HG03139 (cell line): ENCODE measurements at regions not wholly inside any gene's neighbourhood (a gene's known extent, or its start where the extent isn't known, plus 50 kb on each side); places are given as distances from the start of the nearest gene placed in this dataset.

Experiments
- ATAC-seq: cut with Tn5 transposase; IDR thresholded peaks from one replicate; pipeline ENCODE4 v1.9.1; 2021; ENCODE audit not compliant: unreplicated experiment

DNA sequence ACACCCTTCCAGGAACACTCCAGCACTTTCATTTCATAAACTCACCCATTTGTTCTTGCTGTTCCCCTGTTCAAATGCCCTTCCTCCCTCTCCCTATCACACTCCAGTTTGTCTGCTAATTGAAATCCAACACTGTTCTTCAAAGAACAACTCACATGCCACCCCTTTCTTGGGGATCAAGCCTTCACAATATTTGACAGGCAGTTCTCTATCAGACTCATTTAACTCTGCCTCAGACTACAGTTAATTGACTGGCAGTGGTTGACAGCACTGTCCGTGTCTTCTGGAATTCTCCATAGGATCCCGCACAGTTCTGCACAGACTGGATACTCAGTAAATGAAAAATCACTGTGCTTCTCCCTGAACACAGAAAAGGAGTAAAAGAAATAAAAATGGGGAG is 87.8 kb downstream of the PMP22 start:
- no peak for ATAC-seq

- no peak for ATAC-seq
These were observed 89.8 kb downstream of the PMP22 start for GRCh38 chr17:15175356-15175755.

- ATAC-seq = no peak
These were observed 93.7 kb downstream of the PMP22 start for GRCh38 chr17:15171167-15172047.

GRCh38 chr17:15169676-15170075 is 95.5 kb downstream of the PMP22 start:
- ATAC-seq = no peak

- ATAC-seq = no peak
These were observed 96.7 kb downstream of the PMP22 start for GRCh38 chr17:15168379-15168778.

- ATAC-seq = no peak
These were observed 103.7 kb downstream of the PMP22 start for GRCh38 chr17:15161395-15161794.

DNA sequence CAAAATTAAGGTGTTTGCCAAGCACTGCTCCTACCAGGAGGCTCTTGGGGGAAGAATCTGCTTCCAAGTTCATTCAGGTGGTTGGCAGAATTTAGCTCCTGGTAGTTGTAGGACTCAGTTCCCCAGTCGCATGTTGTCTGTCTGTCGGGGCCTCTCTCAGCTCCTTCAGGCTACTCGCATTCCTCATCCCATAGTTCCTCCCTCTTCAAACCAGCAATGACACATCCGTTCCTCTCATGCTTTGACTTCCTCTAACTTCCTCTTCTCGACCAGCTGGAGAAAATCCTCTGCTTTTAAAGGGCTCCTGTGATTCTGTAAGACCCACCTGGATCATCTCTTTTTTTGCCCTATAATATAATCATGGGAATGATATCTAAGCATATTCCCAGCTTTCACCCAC is 108.1 kb downstream of the PMP22 start:
- ATAC-seq = no peak

DNA sequence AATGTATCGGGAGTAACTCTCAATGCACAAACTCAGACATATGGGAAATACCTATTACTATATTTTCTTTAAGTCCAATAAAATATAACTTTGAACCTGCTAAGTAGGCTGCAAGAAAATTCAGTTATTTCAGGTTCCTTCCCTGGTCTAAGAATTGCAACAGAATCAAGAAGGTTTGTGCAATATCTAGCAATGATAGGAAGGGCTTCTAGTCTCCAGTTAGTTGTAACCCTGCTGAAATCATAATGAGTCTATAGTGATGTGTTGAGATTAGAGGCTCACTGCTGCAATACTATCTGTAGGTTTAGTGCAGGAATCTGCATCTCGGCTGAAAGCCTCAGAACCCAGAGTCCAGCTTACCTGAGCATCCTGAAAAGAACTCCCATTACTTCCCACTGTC is 110.5 kb downstream of the PMP22 start:
- ATAC-seq = no peak

GRCh38 chr17:15145621-15146020 is 119.5 kb downstream of the PMP22 start:
- no peak for ATAC-seq

DNA sequence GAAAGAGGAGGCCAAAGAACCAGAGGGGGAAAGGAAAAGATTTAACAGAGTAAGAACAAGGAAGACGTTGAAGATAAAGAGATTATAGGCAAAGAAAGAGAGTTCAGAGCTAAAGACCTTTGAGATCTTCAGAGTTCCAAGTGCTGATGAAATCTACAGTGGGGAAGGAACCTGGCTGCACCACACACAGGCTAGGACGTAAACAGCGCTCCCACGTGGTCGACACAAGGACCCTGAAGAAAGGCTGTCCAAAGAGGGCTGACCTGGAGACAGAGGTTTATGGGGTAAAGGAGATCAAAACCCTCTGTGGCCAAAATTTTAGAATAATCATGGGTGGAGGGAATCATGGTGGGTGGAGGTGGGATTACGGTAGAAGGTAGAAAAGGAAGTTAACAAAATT is 121.6 kb downstream of the PMP22 start:
- no peak for ATAC-seq

DNA sequence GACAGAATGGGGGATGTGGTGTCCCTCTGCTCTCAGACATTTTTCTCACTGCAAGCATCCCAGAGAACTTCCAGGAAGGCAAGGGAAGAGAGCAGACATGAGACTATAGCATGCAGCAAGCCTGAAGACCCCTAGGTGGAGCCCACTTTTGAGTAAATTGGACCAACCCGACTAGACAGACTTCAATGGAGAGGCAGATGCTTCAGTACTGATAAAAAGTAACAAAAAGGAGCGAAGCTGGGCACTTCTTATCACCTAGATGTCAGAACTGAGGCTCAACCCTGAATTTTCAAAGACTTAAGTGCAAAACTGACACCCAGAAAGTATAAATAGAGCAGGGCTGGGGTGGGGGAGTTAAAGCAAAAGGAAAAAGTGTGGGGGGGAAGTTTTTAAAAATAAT is 130.8 kb downstream of the PMP22 start:
- no peak for ATAC-seq

GRCh38 chr17:15133826-15134225 is 131.3 kb downstream of the PMP22 start:
- no peak for ATAC-seq

DNA sequence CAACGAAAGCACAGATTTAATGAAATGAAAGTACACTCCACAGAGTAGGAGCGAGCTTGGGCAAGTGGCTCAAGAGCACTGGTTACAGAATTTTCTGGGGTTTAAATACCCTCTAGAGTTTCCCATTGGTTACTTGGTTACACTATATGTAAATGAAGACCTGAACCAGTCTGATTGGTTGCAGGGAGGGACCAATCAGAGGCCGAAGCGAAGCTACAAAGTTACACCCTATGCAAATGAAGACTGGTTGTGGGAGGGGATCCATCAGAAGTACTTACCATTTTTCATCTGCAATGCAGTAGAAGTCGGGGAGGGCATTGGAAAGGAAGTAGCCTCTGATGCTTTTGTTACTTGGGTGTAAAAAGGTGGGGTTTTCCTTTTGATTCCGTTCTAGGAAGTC is 132.0 kb downstream of the PMP22 start:
- no peak for ATAC-seq

GRCh38 chr17:15130426-15130825 is 134.7 kb downstream of the PMP22 start:
- no peak for ATAC-seq

GRCh38 chr17:15129986-15130385 is 135.1 kb downstream of the PMP22 start:
- no peak for ATAC-seq

- no peak for ATAC-seq
These were observed 140.4 kb downstream of the PMP22 start for GRCh38 chr17:15124746-15125145.

DNA sequence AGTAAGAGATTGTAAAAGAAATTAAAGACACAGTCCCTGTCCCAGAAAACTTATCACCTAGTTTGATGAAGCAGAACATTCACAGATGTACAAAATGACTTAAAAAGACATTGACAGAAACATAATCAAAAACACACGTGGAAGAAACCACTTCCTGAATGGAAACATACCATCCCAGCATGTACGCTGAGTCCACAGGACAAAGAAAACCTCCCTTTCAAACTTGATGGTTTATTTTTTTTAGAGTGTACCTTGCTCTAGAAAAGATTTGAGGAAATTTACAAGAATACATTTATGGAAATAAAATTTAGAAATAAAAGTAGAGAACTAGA is 140.9 kb downstream of the PMP22 start:
- ATAC-seq = no peak

DNA sequence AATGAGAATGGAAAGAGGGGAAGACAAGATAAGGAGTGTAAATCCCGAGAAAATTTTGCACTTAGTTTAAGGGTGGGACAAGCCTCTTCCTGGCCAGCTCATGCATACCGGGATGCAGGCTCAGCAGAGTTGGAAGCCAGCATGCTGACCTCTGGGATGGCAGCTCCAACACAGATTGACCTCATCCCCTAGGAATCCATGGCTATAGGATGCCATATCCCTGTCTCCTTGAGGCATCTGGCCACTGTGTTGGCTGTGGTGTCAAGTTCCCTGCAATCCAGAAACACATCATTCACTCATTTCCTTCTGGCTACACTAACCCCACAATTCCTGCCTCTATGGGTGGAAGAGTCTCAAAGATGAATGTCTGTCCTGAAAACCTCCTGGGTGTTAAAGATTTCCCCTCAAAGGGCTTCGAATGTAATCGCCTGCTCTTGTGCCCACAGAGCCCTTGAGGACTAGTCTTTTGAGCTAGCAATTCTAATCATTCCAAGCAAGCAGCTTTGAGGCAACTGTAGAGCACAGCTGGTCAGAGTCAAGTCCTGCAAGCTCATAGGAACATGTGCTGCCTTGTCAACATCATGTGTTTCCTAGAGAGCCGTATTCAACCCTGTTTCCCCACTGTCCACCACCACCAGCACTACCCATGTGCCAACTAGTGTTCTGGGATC is 141.4 kb downstream of the PMP22 start:
- ATAC-seq = no peak

- ATAC-seq = no peak
These were observed 142.3 kb downstream of the PMP22 start for GRCh38 chr17:15122857-15123256.

DNA sequence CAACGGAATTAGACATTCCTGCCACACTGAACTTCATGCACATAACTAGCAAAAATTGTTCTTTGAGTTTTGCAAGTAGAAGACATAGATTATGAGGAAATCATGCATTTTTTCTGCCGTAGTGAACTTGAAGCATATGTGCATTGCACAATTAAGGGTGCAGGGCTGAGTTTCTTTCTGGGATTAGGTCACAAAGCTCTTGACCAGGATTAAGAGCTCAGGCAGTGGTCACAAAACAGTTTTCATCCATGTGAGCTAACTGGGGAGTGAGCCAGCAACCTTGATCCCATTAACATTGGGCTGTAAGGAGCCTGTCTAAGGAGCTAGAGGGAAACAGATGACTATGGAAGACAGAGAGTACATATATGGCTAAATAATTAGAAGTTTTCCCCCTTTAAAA is 143.7 kb downstream of the PMP22 start:
- no peak for ATAC-seq

DNA sequence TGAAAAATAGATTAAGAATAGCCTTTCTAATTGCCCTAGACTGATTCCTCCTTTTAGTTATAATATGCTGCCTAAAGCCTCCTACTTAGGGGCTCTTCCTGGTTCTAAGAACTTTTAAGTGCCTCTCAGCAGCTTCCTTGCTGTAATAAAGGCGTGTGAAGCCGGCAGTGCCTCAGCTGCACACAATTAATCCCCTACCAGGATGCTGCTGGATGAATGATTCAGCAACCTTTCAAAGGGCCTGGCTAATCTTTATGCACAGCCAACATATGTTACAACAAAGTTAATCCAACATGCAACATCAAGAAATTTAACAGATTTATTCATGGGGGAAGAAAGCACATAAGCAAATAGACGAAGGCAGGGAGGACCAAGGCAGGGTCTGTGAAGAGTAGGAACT is 145.2 kb downstream of the PMP22 start:
- no peak for ATAC-seq

DNA sequence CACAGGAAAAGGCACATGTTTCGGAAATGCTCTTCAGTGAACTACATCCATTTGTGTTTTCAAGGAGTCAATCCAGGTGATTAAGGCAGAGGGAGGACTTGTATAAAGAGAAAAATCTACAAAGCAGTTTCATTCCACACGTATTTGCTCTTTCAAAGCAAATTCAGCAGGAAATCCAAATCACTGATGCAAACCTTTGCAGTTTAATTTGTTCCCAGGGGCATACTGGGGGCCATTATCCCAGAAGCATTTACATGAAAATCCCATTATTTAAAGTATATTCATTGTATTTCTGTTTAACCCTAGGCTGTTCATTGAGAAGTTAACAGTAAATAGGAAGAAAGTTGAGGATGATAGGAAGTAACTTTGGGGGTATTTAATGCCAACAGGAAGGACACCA is 147.9 kb downstream of the PMP22 start:
- no peak for ATAC-seq
